Mesendoderm (in vitro differentiated cells): ENCODE measurements at regions not wholly inside any gene's neighbourhood (a gene's known extent, or its start where the extent isn't known, plus 50 kb on each side); places are given as distances from the start of the nearest gene placed in this dataset.

Experiments
- DNase-seq: peaks from one replicate; pipeline ENCODE4 v3.0.0; 2013
- H2AK5ac ChIP-seq: 2 replicates; pipeline ENCODE4 v1.6.1; 2013; ENCODE audit warnings: low read length, inconsistent platforms
- H2BK120ac ChIP-seq: 2 replicates; pipeline ENCODE4 v1.6.1; 2013; ENCODE audit warnings: low read depth, mild to moderate bottlenecking, low read length, moderate library complexity, mixed read lengths
- H2BK15ac ChIP-seq: replicated peaks from 2 replicates; pipeline ENCODE4 v1.6.1; 2013; ENCODE audit warnings: low read depth, mild to moderate bottlenecking, moderate library complexity
- H2BK5ac ChIP-seq: 2 replicates; pipeline ENCODE4 v1.6.1; 2013; ENCODE audit warnings: low read length, inconsistent platforms
- H3K18ac ChIP-seq: 2 replicates; pipeline ENCODE4 v1.6.1; 2013; ENCODE audit warnings: mild to moderate bottlenecking, low read length, mixed read lengths
- H3K23ac ChIP-seq: one replicate; pipeline ENCODE4 v1.6.1; 2013; ENCODE audit warnings: low read length
- H3K27ac ChIP-seq: 2 replicates; pipeline ENCODE4 v1.5.1; 2013; ENCODE audit warnings: low read depth, mild to moderate bottlenecking, inconsistent platforms, low read length, moderate library complexity
- H3K27me3 ChIP-seq: 2 replicates; pipeline ENCODE4 v1.6.1; 2013; ENCODE audit warnings: low read length, control low read depth, mild to moderate bottlenecking, inconsistent platforms; ENCODE audit not compliant: insufficient read depth, poor library complexity
- H3K36me3 ChIP-seq: 2 replicates; pipeline ENCODE4 v1.6.1; 2013; ENCODE audit warnings: low read length, inconsistent platforms; ENCODE audit not compliant: control insufficient read depth, insufficient read depth
- H3K4ac ChIP-seq: one replicate; pipeline ENCODE4 v1.6.1; 2013; ENCODE audit warnings: low read depth, mild to moderate bottlenecking, low read length, moderate library complexity
- H3K4me1 ChIP-seq: 2 replicates; pipeline ENCODE4 v1.6.1; 2013; ENCODE audit warnings: low read depth, low read length, inconsistent platforms; ENCODE audit not compliant: control insufficient read depth
- H3K4me2 ChIP-seq: 2 replicates; pipeline ENCODE4 v1.6.1; 2013; ENCODE audit warnings: low read length
- H3K4me3 ChIP-seq: 2 replicates; pipeline ENCODE4 v1.5.1; 2013; ENCODE audit warnings: mild to moderate bottlenecking, low read length
- H3K56ac ChIP-seq: one replicate; pipeline ENCODE4 v1.6.1; 2013; ENCODE audit warnings: low read length
- H3K79me1 ChIP-seq: 2 replicates; pipeline ENCODE4 v1.6.1; 2013; ENCODE audit warnings: low read length, inconsistent platforms
- H3K79me2 ChIP-seq: 2 replicates; pipeline ENCODE4 v1.6.1; 2013; ENCODE audit warnings: mild to moderate bottlenecking, low read length; ENCODE audit not compliant: control insufficient read depth, insufficient read depth
- H3K9ac ChIP-seq: 2 replicates; pipeline ENCODE4 v1.6.1; 2013; ENCODE audit warnings: low read length, inconsistent platforms
- H4K5ac ChIP-seq: one replicate; pipeline ENCODE4 v1.6.1; 2013; ENCODE audit warnings: low read length
- H4K8ac ChIP-seq: one replicate; pipeline ENCODE4 v1.6.1; 2013; ENCODE audit warnings: low read depth, mild to moderate bottlenecking, control low read depth, low read length, moderate library complexity
- WGBS: extraction: QIAGEN DNeasy Blood & Tissue Kit; methylation state at CpG from one replicate; pipeline ENCODE4 v1.1.7; 2013; ENCODE audit warnings: low lambda C conversion rate, missing lambda C conversion rate; ENCODE audit not compliant: insufficient coverage; ENCODE audit errors: extremely low coverage; 5-methylcytosine and 5-hydroxymethylcytosine counted together

DNA sequence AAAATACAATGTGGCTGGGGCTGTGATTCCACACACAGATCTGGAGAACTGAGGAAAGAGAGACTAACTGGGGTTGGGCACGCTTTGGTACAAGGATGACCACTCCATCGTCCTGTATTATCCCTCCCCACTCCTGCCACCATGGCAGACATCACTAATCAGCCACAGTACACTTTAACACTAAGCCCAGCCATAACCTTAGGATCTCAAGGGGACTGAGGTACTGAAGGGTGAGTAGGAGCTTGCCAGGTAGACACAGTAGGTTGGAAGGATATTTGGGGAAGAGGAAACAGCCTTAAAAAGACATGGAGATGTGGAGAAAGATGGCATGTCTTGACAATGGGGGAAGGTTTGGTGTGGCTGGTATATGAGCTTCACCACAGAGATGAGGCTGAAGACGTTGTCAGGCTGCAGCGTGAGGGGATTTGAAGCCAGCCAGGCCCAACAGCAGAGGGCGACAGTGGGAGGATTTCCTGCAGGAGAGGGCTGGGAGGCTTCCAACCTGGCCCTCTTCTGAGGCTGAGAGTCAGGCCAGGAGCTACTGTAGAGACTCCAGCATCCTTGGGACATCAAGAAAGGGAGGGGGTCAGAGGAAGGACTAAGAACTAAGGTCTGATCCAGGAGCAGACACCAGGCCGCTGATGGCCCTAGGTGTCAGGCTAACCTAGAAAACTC lies 58.6 kb upstream of the COL13A1 start:
- Histone ChIP-seq H3K4ac (no peak overlapping the region), H2BK5ac (no peak overlapping the region), H3K56ac (no peak overlapping the region), H3K4me3 (no peak overlapping the region), H3K36me3 (no peaks in the 10 kb centered on the region), H4K8ac (no peak overlapping the region), H4K5ac (no peak overlapping the region), H3K27me3 (no peaks in the 10 kb centered on the region), H3K4me1 (peaks cover 5% of the 10 kb centered on the region), H2BK120ac (no peak overlapping the region), H3K4me2 (no peak overlapping the region), H3K18ac (no peak overlapping the region), H3K79me2 (no peaks in the 10 kb centered on the region), H3K23ac (no peak overlapping the region), H2BK15ac (no peak overlapping the region), H2AK5ac (no peak overlapping the region), H3K79me1 (no peaks in the 10 kb centered on the region), H3K27ac (no peak overlapping the region), H3K9ac (no peak overlapping the region)
- no CpG with 5 or more reads among the region's 6 CpGs for WGBS
- peak; percentile 73 for DNase-seq

GRCh38 chr10:69744971-69745370 lies 56.7 kb upstream of the COL13A1 start:
- H4K5ac ChIP-seq, result no peak overlapping the region
- no peak overlapping the region for H3K4me2 ChIP-seq
- no peaks in the 10 kb centered on the region for H3K79me1 ChIP-seq
- no peak overlapping the region for H2BK5ac ChIP-seq
- H2AK5ac ChIP-seq, result no peak overlapping the region
- no peaks in the 10 kb centered on the region for H3K36me3 ChIP-seq
- WGBS, result no CpG with 5 or more reads among the region's 4 CpGs
- no peak overlapping the region for H4K8ac ChIP-seq
- no peak overlapping the region for H3K23ac ChIP-seq
- no peak for DNase-seq
- no peak overlapping the region for H3K4ac ChIP-seq
- no peak overlapping the region for H3K9ac ChIP-seq
- no peak overlapping the region for H3K18ac ChIP-seq
- no peaks in the 10 kb centered on the region for H3K79me2 ChIP-seq
- H3K4me1 ChIP-seq, result peaks cover 3% of the 10 kb centered on the region
- no peak overlapping the region for H3K27ac ChIP-seq
- no peak overlapping the region for H2BK120ac ChIP-seq
- no peak overlapping the region for H3K56ac ChIP-seq
- H2BK15ac ChIP-seq, result no peak overlapping the region
- no peak overlapping the region for H3K4me3 ChIP-seq
- no peaks in the 10 kb centered on the region for H3K27me3 ChIP-seq

GRCh38 chr10:69745698-69746097 lies 56.0 kb upstream of the COL13A1 start:
- Histone ChIP-seq H2AK5ac (no peak overlapping the region), H2BK5ac (no peak overlapping the region), H3K4me3 (no peak overlapping the region), H3K79me1 (no peaks in the 10 kb centered on the region), H3K27me3 (no peaks in the 10 kb centered on the region), H3K56ac (no peak overlapping the region), H3K18ac (no peak overlapping the region), H2BK15ac (no peak overlapping the region), H3K36me3 (no peaks in the 10 kb centered on the region), H3K4me1 (peaks cover 3% of the 10 kb centered on the region), H3K4me2 (no peak overlapping the region), H3K9ac (no peak overlapping the region), H3K23ac (no peak overlapping the region), H4K8ac (no peak overlapping the region), H4K5ac (no peak overlapping the region), H3K4ac (no peak overlapping the region), H2BK120ac (no peak overlapping the region), H3K79me2 (no peaks in the 10 kb centered on the region), H3K27ac (no peak overlapping the region)
- DNase-seq, result no peak
- no CpG with 5 or more reads among the region's 2 CpGs for WGBS

DNA sequence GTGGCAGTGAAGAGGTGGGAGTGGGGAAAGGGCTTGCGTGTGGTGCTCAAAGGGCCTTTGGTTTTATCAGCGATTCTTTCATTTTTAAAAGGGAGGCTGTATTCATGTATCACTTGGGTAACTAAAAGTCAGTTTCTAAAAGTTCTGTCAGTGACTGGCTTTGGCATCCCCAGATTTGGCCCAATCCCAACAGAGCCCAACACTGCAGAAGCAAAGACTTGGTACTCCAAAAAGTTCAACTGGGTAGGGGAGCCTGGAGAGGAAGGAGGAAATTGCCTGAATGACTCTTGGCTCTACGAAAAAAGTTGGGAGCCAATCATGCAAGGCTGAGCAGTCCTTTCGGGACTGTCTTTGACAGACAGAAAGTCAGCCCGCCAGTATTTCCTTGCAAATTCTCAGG lies 54.5 kb upstream of the COL13A1 start:
- Histone ChIP-seq H4K5ac (no peak overlapping the region), H2AK5ac (no peak overlapping the region), H3K4ac (no peak overlapping the region), H3K4me2 (no peak overlapping the region), H3K23ac (no peak overlapping the region), H3K4me1 (peaks cover 3% of the 10 kb centered on the region), H3K79me2 (no peaks in the 10 kb centered on the region), H3K4me3 (no peak overlapping the region), H3K27me3 (no peaks in the 10 kb centered on the region), H3K56ac (no peak overlapping the region), H2BK5ac (no peak overlapping the region), H3K79me1 (no peaks in the 10 kb centered on the region), H2BK15ac (no peak overlapping the region), H2BK120ac (no peak overlapping the region), H3K9ac (no peak overlapping the region), H4K8ac (no peak overlapping the region), H3K36me3 (no peaks in the 10 kb centered on the region), H3K18ac (no peak overlapping the region), H3K27ac (no peak overlapping the region)
- no peak for DNase-seq
- no CpG with 5 or more reads among the region's 5 CpGs for WGBS

DNA sequence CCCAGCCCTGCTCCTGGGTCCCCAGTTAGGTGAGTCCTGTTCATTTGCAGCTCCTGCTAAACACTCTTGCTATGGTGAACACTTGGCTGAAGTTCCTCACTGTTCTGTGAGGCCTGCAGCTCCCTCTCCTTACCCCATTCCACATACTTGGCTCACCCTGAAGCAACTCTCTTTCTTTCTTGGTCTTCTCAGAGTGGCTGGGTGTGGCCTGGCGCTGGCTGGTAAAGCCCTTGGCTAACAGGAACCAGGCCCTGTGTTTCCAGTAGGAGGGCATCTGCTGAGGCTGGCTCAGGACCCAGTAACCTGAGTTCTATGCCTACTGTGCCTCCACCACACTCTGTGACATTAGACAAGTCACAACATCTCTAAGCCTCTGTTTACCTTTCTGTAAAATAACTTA lies 53.1 kb upstream of the COL13A1 start:
- Histone ChIP-seq H3K27me3 (no peaks in the 10 kb centered on the region), H3K23ac (no peak overlapping the region), H2BK15ac (no peak overlapping the region), H3K4me2 (no peak overlapping the region), H3K79me1 (no peaks in the 10 kb centered on the region), H2BK120ac (no peak overlapping the region), H4K8ac (no peak overlapping the region), H3K27ac (no peak overlapping the region), H3K4ac (no peak overlapping the region), H3K79me2 (no peaks in the 10 kb centered on the region), H3K56ac (no peak overlapping the region), H2AK5ac (no peak overlapping the region), H3K4me3 (no peak overlapping the region), H4K5ac (no peak overlapping the region), H3K4me1 (peaks cover 3% of the 10 kb centered on the region), H3K9ac (no peak overlapping the region), H2BK5ac (no peak overlapping the region), H3K36me3 (no peaks in the 10 kb centered on the region), H3K18ac (no peak overlapping the region)
- no peak for DNase-seq
- WGBS, result no CpG with 5 or more reads among the region's 1 CpG
